ENCODE measurements at regions not wholly inside any gene's neighbourhood (a gene's known extent, or its start where the extent isn't known, plus 50 kb on each side); places are given as distances from the start of the nearest gene placed in this dataset.
"Not testable (repeated sequence)": the region's sequence is repeated elsewhere in the genome, so short reads cannot be mapped to it uniquely, and the experiment has no call there.

- Histone ChIP-seq H3K9me3 (no peaks in the 10 kb centered on the region), H3K4me2 (no peak overlapping the region), H3K4me1 (no peaks in the 10 kb centered on the region), H3K27ac (no peak overlapping the region), H3K4me3 (no peak overlapping the region)
- POLR2A ChIA-PET: no interaction called here
- DNase-seq (ENCODE audit: low read depth in 1 of 2, low spot score in 1 of 2) (no peak), ATAC-seq (no peak), FAIRE-seq (no peak)
- TF ChIP-seq NFE2L2 (conservative IDR thresholded peaks at IDR 0.05; ENCODE audit: low read length) (no peak), ELK1 (IDR thresholded peaks at IDR 0.05; ENCODE audit: low read depth, low read length) (no peak), HEYL (CRISPR knock-in tag; IDR thresholded peaks at IDR 0.05) (no peak), KDM1A (IDR thresholded peaks at IDR 0.05; ENCODE audit: low read depth) (no peak), CHD2 (IDR thresholded peaks at IDR 0.05; ENCODE audit: low read length, partially characterized antibody) (no peak), NPAS2 (CRISPR knock-in tag; IDR thresholded peaks at IDR 0.05; ENCODE audit: borderline replicate concordance) (no peak), MAX (IDR thresholded peaks at IDR 0.05) (no peak), PBX3 (IDR thresholded peaks at IDR 0.05) (no peak), ATOH8 (CRISPR knock-in tag; IDR thresholded peaks at IDR 0.05; ENCODE audit: low read depth) (no peak), E2F6 (IDR thresholded peaks at IDR 0.05; ENCODE audit: borderline replicate concordance, low read depth) (no peak)
- 47% methylated on average over 3 of the region's 3 CpGs for WGBS (ENCODE audit: missing lambda C conversion rate)
- CTCF ChIA-PET: no interaction called here
These were observed 224.2 kb upstream of the RUNX1 start for GRCh38 chr21:35273333-35273732.

- H3K4me3 ChIP-seq; ATAC-seq; H3K4me1 ChIP-seq; CTCF ChIA-PET; H3K4me2 ChIP-seq; DNase-seq (ENCODE audit: low read depth in 1 of 2, low spot score in 1 of 2); H3K27ac ChIP-seq; FAIRE-seq; H3K9me3 ChIP-seq: not testable (repeated sequence)
- POLR2A ChIA-PET: interaction anchor here (0.7 kb wide), 1 partner anchor 782 kb away, joined by 4 read pairs; no protein-coding TSS in a partner anchor
- 82% methylated on average over 2 of the region's 4 CpGs for WGBS (ENCODE audit: missing lambda C conversion rate)
These were observed 222.4 kb upstream of the RUNX1 start for GRCh38 chr21:35271344-35272118.

GRCh38 chr21:35268817-35269216, 219.7 kb upstream of the RUNX1 start:
- WGBS (ENCODE audit: missing lambda C conversion rate): 48% methylated on average over 4 of the region's 4 CpGs
- no peaks in the 10 kb centered on the region for H3K9me3 ChIP-seq
- H3K4me2 ChIP-seq: no peak overlapping the region
- ChIA-PET POLR2A (no interaction called here), CTCF (no interaction called here)
- H3K4me3 ChIP-seq: no peak overlapping the region
- no peak for DNase-seq (ENCODE audit: low read depth in 1 of 2, low spot score in 1 of 2)
- no peak overlapping the region for H3K27ac ChIP-seq
- FAIRE-seq: no peak
- ATAC-seq: no peak
- H3K4me1 ChIP-seq: peaks cover 12% of the 10 kb centered on the region
- no peak for TF ChIP-seq MYC (IDR thresholded peaks at IDR 0.05; ENCODE audit: borderline replicate concordance, low read length)
- no peak for TF ChIP-seq ELK1 (IDR thresholded peaks at IDR 0.05; ENCODE audit: low read depth, low read length)
- no peak for TF ChIP-seq MAX (IDR thresholded peaks at IDR 0.05)
- no peak for TF ChIP-seq CBX8 (IDR thresholded peaks at IDR 0.05)
- no peak for TF ChIP-seq HEYL (CRISPR knock-in tag; IDR thresholded peaks at IDR 0.05)
- no peak for TF ChIP-seq POLR2A (IDR thresholded peaks at IDR 0.05; ENCODE audit: low read length)
- no peak for TF ChIP-seq GATA3 (IDR thresholded peaks at IDR 0.05; ENCODE audit: borderline replicate concordance)

Measured in A549 (cell line).